GM19397 (cell line): ENCODE measurements at regions not wholly inside any gene's neighbourhood (a gene's known extent, or its start where the extent isn't known, plus 50 kb on each side); places are given as distances from the start of the nearest gene placed in this dataset.

Experiments used
- ATAC-seq: cut with Tn5 transposase; IDR thresholded peaks from one replicate; pipeline ENCODE4 v1.9.1; 2021; ENCODE audit warnings: mild to moderate bottlenecking, moderate library complexity; ENCODE audit not compliant: unreplicated experiment

GRCh38 chr2:30367232-30368070 is 79.6 kb upstream of the LCLAT1 start:
- ATAC-seq: no peak

- ATAC-seq: no peak
Measured at GRCh38 chr2:30368258-30368657, 78.8 kb upstream of the LCLAT1 start.

- ATAC-seq: no peak
Measured at GRCh38 chr2:30371028-30371689, 75.9 kb upstream of the LCLAT1 start.

- no peak for ATAC-seq
Measured at GRCh38 chr2:30371772-30372373, 75.2 kb upstream of the LCLAT1 start.

- ATAC-seq: no peak
Measured at GRCh38 chr2:30372826-30373225, 74.2 kb upstream of the LCLAT1 start.

- ATAC-seq: no peak
Measured at GRCh38 chr2:30373881-30374302, 73.2 kb upstream of the LCLAT1 start.

GRCh38 chr2:30374380-30374779 is 72.7 kb upstream of the LCLAT1 start:
- ATAC-seq: no peak

- ATAC-seq: no peak
Measured at GRCh38 chr2:30375915-30376314, 71.1 kb upstream of the LCLAT1 start.

- ATAC-seq: no peak
Measured at GRCh38 chr2:30379481-30379880, 67.6 kb upstream of the LCLAT1 start.

GRCh38 chr2:30380824-30381223 is 66.2 kb upstream of the LCLAT1 start:
- ATAC-seq: no peak

- ATAC-seq: no peak
Measured at GRCh38 chr2:30382162-30382783, 64.8 kb upstream of the LCLAT1 start.

GRCh38 chr2:30382995-30383394 is 64.1 kb upstream of the LCLAT1 start:
- no peak for ATAC-seq

GRCh38 chr2:30385327-30385726 is 61.7 kb upstream of the LCLAT1 start:
- no peak for ATAC-seq

GRCh38 chr2:30392097-30392496 is 54.9 kb upstream of the LCLAT1 start:
- no peak for ATAC-seq

- ATAC-seq: no peak
Measured at GRCh38 chr2:30393510-30393909, 53.5 kb upstream of the LCLAT1 start.

- ATAC-seq: no peak
Measured at GRCh38 chr2:30394096-30394495, 53.0 kb upstream of the LCLAT1 start.

- no peak for ATAC-seq
Measured at GRCh38 chr2:30396436-30397232, 50.4 kb upstream of the LCLAT1 start.
